IMR-90 (cell line): ENCODE measurements at regions not wholly inside any gene's neighbourhood (a gene's known extent, or its start where the extent isn't known, plus 50 kb on each side); places are given as distances from the start of the nearest gene placed in this dataset.

ENCODE experiments used
- ATAC-seq: fragments of 200-7000 bp; cut with Tn5 transposase; 2 replicates; pipeline ENCODE4 v1.9.1; 2020; ENCODE audit warnings: low read depth, mild to moderate bottlenecking, moderate library complexity
- BruUV-seq: library from RNA; stranded (reverse); fragments of 400-500 nt; replicated peaks from 2 replicates; lab custom pipeline; 2021; lab: Mats Ljungman, UMichigan
- CTCF ChIA-PET: fragments of 300-600 bp; formaldehyde crosslinking; extraction: SDS; loops from one replicate; lab custom pipeline; 2021; ENCODE audit warnings: antibody characterized with exemption; lab: Yijun Ruan, JAX
- POLR2A ChIA-PET: fragments of 300-600 bp; sonication (Branson Sonifier 250); formaldehyde crosslinking; loops from one replicate; lab custom pipeline; 2022; ENCODE audit warnings: antibody characterized with exemption; ENCODE audit not compliant: unreplicated experiment; lab: Charles Lee
- DNase-seq: peaks from one replicate; pipeline ENCODE4 v3.0.0; 2013
- H2AFZ ChIP-seq: replicated peaks from 2 replicates; pipeline ENCODE3; 2013; ENCODE audit warnings: low read length, mild to moderate bottlenecking; ENCODE audit not compliant: poor library complexity
- H2AK5ac ChIP-seq: 2 replicates; pipeline ENCODE4 v1.6.1; 2013; ENCODE audit warnings: low read depth, low read length, inconsistent platforms
- H2AK9ac ChIP-seq: replicated peaks from 2 replicates; pipeline ENCODE3; 2013; ENCODE audit warnings: mild to moderate bottlenecking, low read depth, low read length, moderate library complexity; ENCODE audit not compliant: poor library complexity
- H2BK120ac ChIP-seq: 2 replicates; pipeline ENCODE4 v1.6.1; 2013; ENCODE audit warnings: low read depth, low read length, inconsistent platforms
- H2BK15ac ChIP-seq: 3 replicates; pipeline ENCODE4 v1.6.1; 2013; ENCODE audit warnings: low read depth, low read length, inconsistent platforms
- H2BK20ac ChIP-seq: 2 replicates; pipeline ENCODE4 v1.6.1; 2013; ENCODE audit warnings: low read depth, mild to moderate bottlenecking, inconsistent platforms, low read length, moderate library complexity
- H2BK5ac ChIP-seq: 2 replicates; pipeline ENCODE4 v1.6.1; 2013; ENCODE audit warnings: mild to moderate bottlenecking, low read depth, low read length, inconsistent platforms; ENCODE audit not compliant: poor library complexity, severe bottlenecking
- H3K14ac ChIP-seq: replicated peaks from 2 replicates; pipeline ENCODE4 v1.6.1; 2013; ENCODE audit warnings: low read depth, low read length, inconsistent platforms
- H3K18ac ChIP-seq: 2 replicates; pipeline ENCODE4 v1.6.1; 2013; ENCODE audit warnings: low read depth, low read length, control low read depth
- H3K23ac ChIP-seq: 2 replicates; pipeline ENCODE4 v1.6.1; 2013; ENCODE audit warnings: low read depth, low read length, inconsistent platforms
- H3K27ac ChIP-seq: 2 replicates; pipeline ENCODE4 v1.5.1; 2013; ENCODE audit warnings: mild to moderate bottlenecking, control low read depth, low read length; ENCODE audit not compliant: insufficient read depth
- H3K27me3 ChIP-seq: 2 replicates; pipeline ENCODE4 v1.6.1; 2013; ENCODE audit warnings: low read length; ENCODE audit not compliant: control insufficient read depth, insufficient read depth
- H3K36me3 ChIP-seq: 2 replicates; pipeline ENCODE4 v1.6.1; 2013; ENCODE audit warnings: low read length, mixed read lengths; ENCODE audit not compliant: control insufficient read depth, insufficient read depth
- H3K4ac ChIP-seq: 2 replicates; pipeline ENCODE4 v1.6.1; 2013; ENCODE audit warnings: low read depth, low read length, inconsistent platforms
- H3K4me1 ChIP-seq: 2 replicates; pipeline ENCODE4 v1.6.1; 2013; ENCODE audit warnings: low read length, mixed read lengths; ENCODE audit not compliant: control insufficient read depth, insufficient read depth
- H3K4me2 ChIP-seq: 2 replicates; pipeline ENCODE4 v1.6.1; 2013; ENCODE audit warnings: low read depth, mild to moderate bottlenecking, control low read depth, low read length, moderate library complexity
- H3K4me3 ChIP-seq: 2 replicates; pipeline ENCODE4 v1.5.1; 2013; ENCODE audit warnings: low read depth, mild to moderate bottlenecking, control low read depth, low read length, moderate library complexity; ENCODE audit not compliant: insufficient read depth
- H3K56ac ChIP-seq: 2 replicates; pipeline ENCODE4 v1.6.1; 2013; ENCODE audit warnings: low read length, inconsistent platforms; ENCODE audit not compliant: insufficient read depth; ENCODE audit errors: extremely low read depth
- H3K79me1 ChIP-seq, 2 experiments: 2 replicates each; pipeline ENCODE4 v1.6.1; 2013; ENCODE audit warnings: low read length in 2 of 2, inconsistent platforms in 1 of 2, low read depth in 1 of 2
- H3K9ac ChIP-seq: 2 replicates; pipeline ENCODE4 v1.6.1; 2013; ENCODE audit warnings: low read depth, low read length, control low read depth
- H3K9me1 ChIP-seq: 2 replicates; pipeline ENCODE4 v1.6.1; 2013; ENCODE audit warnings: low read length, inconsistent platforms; ENCODE audit not compliant: insufficient read depth
- H3K9me3 ChIP-seq: 2 replicates; pipeline ENCODE4 v1.6.1; 2013; ENCODE audit warnings: low read length; ENCODE audit not compliant: control insufficient read depth, insufficient read depth
- H4K20me1 ChIP-seq: 2 replicates; pipeline ENCODE4 v1.6.1; 2013; ENCODE audit warnings: low read length, inconsistent platforms; ENCODE audit not compliant: insufficient read depth
- H4K5ac ChIP-seq: 2 replicates; pipeline ENCODE4 v1.6.1; 2013; ENCODE audit warnings: mild to moderate bottlenecking, low read depth, low read length, control low read depth
- H4K8ac ChIP-seq, 2 experiments: 2 replicates each; pipeline ENCODE4 v1.6.1; 2013; ENCODE audit warnings: low read depth in 2 of 2, low read length in 2 of 2, control low read depth in 1 of 2, inconsistent platforms in 1 of 2
- H4K91ac ChIP-seq: 2 replicates; pipeline ENCODE4 v1.6.1; 2013; ENCODE audit warnings: low read depth, low read length, inconsistent platforms; ENCODE audit not compliant: insufficient read depth
- CHD1 ChIP-seq: IDR thresholded peaks from 2 replicates; pipeline ENCODE4 v1.6.1; 2012; ENCODE audit warnings: low read depth, low read length, improper control_type of control experiment
- RCOR1 ChIP-seq: IDR thresholded peaks from 2 replicates; pipeline ENCODE4 v1.6.1; 2012; ENCODE audit warnings: mild to moderate bottlenecking, low read length, improper control_type of control experiment; ENCODE audit not compliant: insufficient replicate concordance
- RFX5 ChIP-seq: IDR thresholded peaks from 2 replicates; pipeline ENCODE4 v1.8.0; 2012; ENCODE audit warnings: low read depth, mild to moderate bottlenecking, low read length, moderate library complexity
- USF2 ChIP-seq: fragments of 150-350 bp; IDR thresholded peaks from 2 replicates; pipeline ENCODE4 v1.6.1; 2017; ENCODE audit warnings: mild to moderate bottlenecking, antibody characterized with exemption, low read length, low read depth
- WGBS, 2 experiments: methylation state at CpG; one replicate each; pipeline versions ENCODE4 v1.1.5 to v1.1.7; 2013; ENCODE audit warnings: missing lambda C conversion rate in 2 of 2; ENCODE audit not compliant: insufficient read length in 1 of 2; ENCODE audit errors: extremely low coverage in 2 of 2; 5-methylcytosine and 5-hydroxymethylcytosine counted together
- dilution Hi-C: fragments of 300-500 bp; cut with HindIII; formaldehyde crosslinking; loops from one replicate; pipeline ENCODE4 v1.14.3; 2018; ENCODE audit warnings: low sequenced_read_pairs; ENCODE audit not compliant: unreplicated experiment
- in situ Hi-C: fragments of 300-500 bp; cut with MboI; formaldehyde crosslinking; loops from 3 replicates; pipeline ENCODE4 v1.14.3; 2019; ENCODE audit warnings: low sequenced_read_pairs, inconsistent platforms, mixed read lengths
- intact Hi-C: fragments of 100-400 bp; cut with micrococcal nuclease; formaldehyde crosslinking; loops from 2 replicates; pipeline ENCODE4 v1.10.0; 2022

- Histone ChIP-seq H3K27ac (no peak overlapping the region), H2AFZ (no peak overlapping the region), H3K9me1 (no peaks in the 10 kb centered on the region), H3K27me3 (peaks cover 11% of the 10 kb centered on the region; the same call in 1 of the 2 replicates), H4K20me1 (no peaks in the 10 kb centered on the region), H4K8ac (no peak overlapping the region), H3K4me3 (no peak overlapping the region), H3K14ac (no peak overlapping the region), H2BK15ac (no peak overlapping the region), H4K5ac (no peak overlapping the region), H2AK5ac (no peak overlapping the region), H3K36me3 (no peaks in the 10 kb centered on the region), H3K9me3 (no peaks in the 10 kb centered on the region), H3K18ac (no peak overlapping the region), H2AK9ac (no peak overlapping the region), H3K56ac (no peak overlapping the region), H3K4me2 (no peak overlapping the region), H4K91ac (no peak overlapping the region), H2BK120ac (no peak overlapping the region), H3K9ac (no peak overlapping the region), H3K4me1 (no peaks in the 10 kb centered on the region), H3K4ac (no peak overlapping the region), H2BK5ac (no peak overlapping the region), H3K79me1 (no peaks in the 10 kb centered on the region), H2BK20ac (no peak overlapping the region), H3K23ac (no peak overlapping the region)
- DNase-seq (no peak), ATAC-seq (no peak)
- intact Hi-C loops, result no loop called here
- ChIA-PET POLR2A (no interaction called here), CTCF (interaction anchor here (0.6 kb wide), 1 partner anchor 896 kb away, joined by 3 read pairs; no protein-coding TSS in a partner anchor)
- dilution Hi-C loops, result no loop called here
- BruUV-seq, result no TSS peak
- 50% methylated on average over 1 of the region's 10 CpGs; no CpG with 5 or more reads in 1 of the 2 experiments for WGBS, 2 experiments
- TF ChIP-seq CHD1 (no peak), RCOR1 (no peak), RFX5 (no peak), USF2 (no peak)
- in situ Hi-C loops, result no loop called here
These were observed 360.4 kb upstream of the NR5A2 start for GRCh38 chr1:199667089-199667488.
